Right lobe of liver (tissue), 4 donors: ENCODE measurements at regions not wholly inside any gene's neighbourhood (a gene's known extent, or its start where the extent isn't known, plus 50 kb on each side); places are given as distances from the start of the nearest gene placed in this dataset.

Source experiments
- CTCF ChIP-seq, 4 donors: fragments of 200-600 bp in 3 of 4; fragments of 450-650 bp in 1 of 4; IDR thresholded peaks; one replicate each; pipeline versions ENCODE4 v1.5.1 to v1.8.0; 2016 to 2022; ENCODE audit warnings: antibody characterized with exemption in 4 of 4, mild to moderate bottlenecking in 2 of 4
- POLR2A ChIP-seq: fragments of 450-650 bp; IDR thresholded peaks from one replicate; pipeline ENCODE4 v1.6.1; 2017; ENCODE audit warnings: antibody characterized with exemption, mild to moderate bottlenecking
- donor health status: DM: no; HTN: no; CAD: no.
- donor health status: DM: no; HTN: no; CAD: no.
- donor health status: DM: no; HTN: yes; CAD: no.

GRCh38 chr17:77728871-77729270, 229.6 kb upstream of the TNRC6C start:
- TF ChIP-seq CTCF (IDR thresholded peaks at IDR 0.05): no peak
- TF ChIP-seq POLR2A: no peak
